Suprapubic skin (tissue), 4 donors: ENCODE measurements at regions not wholly inside any gene's neighbourhood (a gene's known extent, or its start where the extent isn't known, plus 50 kb on each side); places are given as distances from the start of the nearest gene placed in this dataset.

Source experiments
- DNase-seq, 2 donors: peaks; one replicate each; pipeline ENCODE4 v3.0.0-alpha.2; 2019; ENCODE audit warnings: low spot score in 2 of 2
- H3K27ac ChIP-seq: fragments of 200-600 bp; sonication (generic); one replicate; pipeline ENCODE4 v1.5.1; 2019
- H3K27me3 ChIP-seq: fragments of 200-600 bp; sonication (generic); one replicate; pipeline ENCODE4 v1.5.1; 2019
- H3K36me3 ChIP-seq: fragments of 200-600 bp; sonication (generic); one replicate; pipeline ENCODE4 v1.5.1; 2019
- H3K4me1 ChIP-seq: fragments of 200-600 bp; sonication (generic); one replicate; pipeline ENCODE4 v1.5.1; 2019
- H3K4me3 ChIP-seq: fragments of 200-600 bp; sonication (generic); one replicate; pipeline ENCODE4 v1.5.1; 2019; ENCODE audit warnings: mild to moderate bottlenecking
- H3K9me3 ChIP-seq: fragments of 200-600 bp; sonication (generic); one replicate; pipeline ENCODE4 v1.5.1; 2019
- CTCF ChIP-seq, 2 donors: fragments of 200-600 bp in 1 of 2; fragments of 450-650 bp in 1 of 2; sonication (generic) in 1 of 2; IDR thresholded peaks; one replicate each; pipeline ENCODE4 v1.5.1; 2016 to 2019; ENCODE audit warnings: antibody characterized with exemption in 2 of 2, mild to moderate bottlenecking in 1 of 2, moderate library complexity in 1 of 2
- EP300 ChIP-seq: sonication (generic); formaldehyde crosslinking; IDR thresholded peaks from one replicate; pipeline ENCODE4 v1.6.1; 2017; ENCODE audit warnings: antibody characterized with exemption
- POLR2A ChIP-seq, 2 donors: fragments of 450-650 bp; IDR thresholded peaks; one replicate each; pipeline ENCODE4 v1.6.1; 2017; ENCODE audit warnings: antibody characterized with exemption in 2 of 2, mild to moderate bottlenecking in 2 of 2, moderate library complexity in 2 of 2
- POLR2AphosphoS5 ChIP-seq, 3 donors: sonication (generic); formaldehyde crosslinking; IDR thresholded peaks; one replicate each; pipeline ENCODE4 v1.6.1; 2017; ENCODE audit warnings: antibody characterized with exemption in 3 of 3
- WGBS: methylation state at CpG from one replicate; pipeline ENCODE4 v1.1.5; 2018; 5-methylcytosine and 5-hydroxymethylcytosine counted together

GRCh38 chr2:8518979-8519668 is 162.7 kb upstream of the ID2 start:
- H3K4me3 ChIP-seq = no peak overlapping the region
- H3K27ac ChIP-seq = no peak overlapping the region
- H3K27me3 ChIP-seq = no peaks in the 10 kb centered on the region
- H3K4me1 ChIP-seq = peaks cover 21% of the 10 kb centered on the region
- no peaks in the 10 kb centered on the region for H3K36me3 ChIP-seq
- no peaks in the 10 kb centered on the region for H3K9me3 ChIP-seq
- WGBS = 89% methylated on average over 8 of the region's 8 CpGs
- TF ChIP-seq CTCF (IDR thresholded peaks at IDR 0.05) (no peak), POLR2A (IDR thresholded peaks at IDR 0.05) (no peak), POLR2AphosphoS5 (IDR thresholded peaks at IDR 0.05) (no peak), EP300 (no peak)
- no peak for DNase-seq

- Histone ChIP-seq H3K36me3 (no peaks in the 10 kb centered on the region), H3K27me3 (no peaks in the 10 kb centered on the region), H3K27ac (no peak overlapping the region), H3K4me1 (peaks cover 30% of the 10 kb centered on the region), H3K4me3 (no peak overlapping the region), H3K9me3 (no peaks in the 10 kb centered on the region)
- DNase-seq = no peak
- no peak for TF ChIP-seq CTCF (IDR thresholded peaks at IDR 0.05)
- TF ChIP-seq EP300 = no peak
- no peak for TF ChIP-seq POLR2AphosphoS5 (IDR thresholded peaks at IDR 0.05)
- TF ChIP-seq POLR2A (IDR thresholded peaks at IDR 0.05) = no peak
- WGBS = 59% methylated on average over 5 of the region's 5 CpGs
Measured at GRCh38 chr2:8520791-8521344, 161.0 kb upstream of the ID2 start.

- Histone ChIP-seq H3K36me3 (no peaks in the 10 kb centered on the region), H3K27me3 (no peaks in the 10 kb centered on the region), H3K27ac (peak overlapping the region; percentile 31), H3K4me3 (no peak overlapping the region), H3K4me1 (peaks cover 48% of the 10 kb centered on the region), H3K9me3 (no peaks in the 10 kb centered on the region)
- WGBS = 64% methylated on average over 2 of the region's 2 CpGs
- DNase-seq = no peak
- TF ChIP-seq CTCF (IDR thresholded peaks at IDR 0.05) (no peak), POLR2A (IDR thresholded peaks at IDR 0.05) (no peak), EP300 (no peak), POLR2AphosphoS5 (IDR thresholded peaks at IDR 0.05) (no peak)
Measured at GRCh38 chr2:8522687-8523086, 159.2 kb upstream of the ID2 start.

GRCh38 chr2:8524388-8524787 is 157.5 kb upstream of the ID2 start:
- H3K36me3 ChIP-seq = no peaks in the 10 kb centered on the region
- no peak overlapping the region for H3K4me3 ChIP-seq
- no peak overlapping the region for H3K27ac ChIP-seq
- 90% methylated on average over 9 of the region's 9 CpGs for WGBS
- no peaks in the 10 kb centered on the region for H3K9me3 ChIP-seq
- H3K4me1 ChIP-seq = peaks cover 46% of the 10 kb centered on the region
- no peaks in the 10 kb centered on the region for H3K27me3 ChIP-seq
- TF ChIP-seq POLR2AphosphoS5 (IDR thresholded peaks at IDR 0.05) = no peak
- no peak for TF ChIP-seq EP300
- TF ChIP-seq POLR2A (IDR thresholded peaks at IDR 0.05) = no peak
- no peak for TF ChIP-seq CTCF (IDR thresholded peaks at IDR 0.05)
- DNase-seq = no peak

GRCh38 chr2:8524823-8525222 is 157.0 kb upstream of the ID2 start:
- no peak for TF ChIP-seq POLR2AphosphoS5 (IDR thresholded peaks at IDR 0.05)
- no peak for TF ChIP-seq POLR2A (IDR thresholded peaks at IDR 0.05)
- TF ChIP-seq CTCF (IDR thresholded peaks at IDR 0.05) = no peak
- no peak for TF ChIP-seq EP300
- Histone ChIP-seq H3K4me1 (peaks cover 46% of the 10 kb centered on the region), H3K9me3 (no peaks in the 10 kb centered on the region), H3K4me3 (no peak overlapping the region), H3K27me3 (no peaks in the 10 kb centered on the region), H3K27ac (no peak overlapping the region), H3K36me3 (no peaks in the 10 kb centered on the region)
- 93% methylated on average over 8 of the region's 8 CpGs for WGBS
- DNase-seq = no peak
